ENCODE measurements at regions not wholly inside any gene's neighbourhood (a gene's known extent, or its start where the extent isn't known, plus 50 kb on each side); places are given as distances from the start of the nearest gene placed in this dataset.

DNA sequence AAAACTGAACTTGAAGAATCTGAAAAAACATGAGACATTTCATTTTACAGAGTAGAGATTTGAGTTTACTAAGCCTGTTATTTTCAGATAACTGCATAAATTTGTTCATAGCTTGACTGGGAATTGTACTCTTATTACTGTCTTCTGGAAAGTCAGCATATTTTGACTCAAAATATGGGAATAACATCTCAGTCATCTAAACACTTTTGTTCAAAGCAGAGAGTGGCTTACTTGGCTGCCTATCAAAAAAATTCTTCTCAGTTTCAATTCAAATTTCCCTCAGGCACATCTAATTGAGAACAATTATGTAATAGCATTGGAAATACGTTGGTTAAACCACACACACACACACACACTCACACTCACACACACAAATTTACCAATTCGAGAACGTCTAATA is 384.6 kb downstream of the ARL4A start:
- no peak overlapping the region for H2AFZ ChIP-seq (ENCODE audit: low read length)
- no peak overlapping the region for H3K4me3 ChIP-seq (ENCODE audit: insufficient read depth, low read length)
- H3K9me3 ChIP-seq (ENCODE audit: low read depth, low read length) = no peaks in the 10 kb centered on the region
- no peak overlapping the region for H3K4me2 ChIP-seq (ENCODE audit: insufficient read depth, low read length)
- no peak for DNase-seq (ENCODE audit: insufficient read length, low spot score, missing footprints)
- no peaks in the 10 kb centered on the region for H3K27me3 ChIP-seq (ENCODE audit: insufficient read depth, low read length)
- H3K4me1 ChIP-seq (ENCODE audit: insufficient read depth, low read length) = peaks cover 3% of the 10 kb centered on the region
- H4K20me1 ChIP-seq (ENCODE audit: insufficient read depth, low read length) = no peaks in the 10 kb centered on the region
- no peak for TF ChIP-seq CTCF (IDR thresholded peaks at IDR 0.05; ENCODE audit: extremely low read depth, low read depth, low read length)
- H3K36me3 ChIP-seq (ENCODE audit: insufficient read depth, low read length) = no peaks in the 10 kb centered on the region
- no peaks in the 10 kb centered on the region for H3K79me2 ChIP-seq (ENCODE audit: insufficient read depth, low read length)
- no peak overlapping the region for H3K27ac ChIP-seq (ENCODE audit: low read depth, low read length)

- Histone ChIP-seq H3K79me2 (ENCODE audit: insufficient read depth, low read length) (no peaks in the 10 kb centered on the region), H3K4me2 (ENCODE audit: insufficient read depth, low read length) (peak overlapping the region; percentile 9), H3K36me3 (ENCODE audit: insufficient read depth, low read length) (no peaks in the 10 kb centered on the region), H3K27me3 (ENCODE audit: insufficient read depth, low read length) (no peaks in the 10 kb centered on the region), H3K4me1 (ENCODE audit: insufficient read depth, low read length) (peaks cover 9% of the 10 kb centered on the region), H3K9me3 (ENCODE audit: low read depth, low read length) (no peaks in the 10 kb centered on the region), H4K20me1 (ENCODE audit: insufficient read depth, low read length) (no peaks in the 10 kb centered on the region), H2AFZ (ENCODE audit: low read length) (peak overlapping the region; percentile 15), H3K4me3 (ENCODE audit: insufficient read depth, low read length) (no peak overlapping the region), H3K27ac (ENCODE audit: low read depth, low read length) (no peak overlapping the region)
- DNase-seq (ENCODE audit: insufficient read length, low spot score, missing footprints) = peak; percentile 69
- no peak for TF ChIP-seq CTCF (IDR thresholded peaks at IDR 0.05; ENCODE audit: extremely low read depth, low read depth, low read length)
Measured at GRCh38 chr7:13077466-13077865, 390.0 kb downstream of the ARL4A start.

DNA sequence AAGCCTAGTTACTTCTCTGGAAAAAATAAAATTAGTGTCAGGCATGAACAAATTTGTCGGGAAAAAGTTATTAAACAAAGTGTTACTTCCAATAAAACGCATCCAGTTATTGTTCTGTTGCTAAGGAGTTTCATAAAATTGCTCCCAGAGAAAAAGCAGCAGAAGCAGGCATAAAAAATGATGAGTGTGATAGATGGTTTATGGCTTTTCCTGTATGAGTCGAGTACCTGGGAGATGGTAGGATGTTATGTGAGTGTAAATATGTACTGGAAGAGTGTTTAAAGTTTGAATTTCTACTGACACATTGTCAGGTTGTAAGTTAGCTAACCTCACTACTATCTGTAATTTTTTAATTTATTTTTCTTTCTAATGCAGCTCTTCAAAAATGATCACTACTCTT is 390.7 kb downstream of the ARL4A start:
- Histone ChIP-seq H3K27ac (ENCODE audit: low read depth, low read length) (no peak overlapping the region), H3K27me3 (ENCODE audit: insufficient read depth, low read length) (no peaks in the 10 kb centered on the region), H3K4me3 (ENCODE audit: insufficient read depth, low read length) (no peak overlapping the region), H3K4me1 (ENCODE audit: insufficient read depth, low read length) (peaks cover 9% of the 10 kb centered on the region), H3K4me2 (ENCODE audit: insufficient read depth, low read length) (no peak overlapping the region), H4K20me1 (ENCODE audit: insufficient read depth, low read length) (no peaks in the 10 kb centered on the region), H3K9me3 (ENCODE audit: low read depth, low read length) (no peaks in the 10 kb centered on the region), H3K79me2 (ENCODE audit: insufficient read depth, low read length) (no peaks in the 10 kb centered on the region), H2AFZ (ENCODE audit: low read length) (no peak overlapping the region), H3K36me3 (ENCODE audit: insufficient read depth, low read length) (no peaks in the 10 kb centered on the region)
- DNase-seq (ENCODE audit: insufficient read length, low spot score, missing footprints) = no peak
- no peak for TF ChIP-seq CTCF (IDR thresholded peaks at IDR 0.05; ENCODE audit: extremely low read depth, low read depth, low read length)

DNA sequence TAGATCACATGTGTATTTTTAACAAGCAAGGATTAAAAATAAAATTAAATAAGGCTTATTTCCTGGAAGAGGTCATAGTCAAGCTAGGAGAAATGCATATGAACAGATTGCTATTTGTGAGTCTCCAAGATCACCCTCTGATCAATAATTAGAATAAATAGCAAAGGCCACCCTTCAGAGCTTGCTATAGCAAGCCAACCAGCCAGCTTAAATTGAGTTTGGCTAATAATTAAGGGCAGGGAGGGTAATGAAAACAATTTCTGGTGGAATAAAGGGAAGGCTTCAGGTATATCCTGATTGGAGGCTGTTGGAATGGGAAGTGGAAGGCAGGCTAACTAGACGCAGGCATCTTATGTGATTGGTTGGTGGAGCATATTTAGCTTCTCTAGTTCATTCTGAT is 403.5 kb downstream of the ARL4A start:
- no peak overlapping the region for H3K27ac ChIP-seq (ENCODE audit: low read depth, low read length)
- no peak overlapping the region for H3K4me3 ChIP-seq (ENCODE audit: insufficient read depth, low read length)
- DNase-seq (ENCODE audit: insufficient read length, low spot score, missing footprints) = no peak
- H4K20me1 ChIP-seq (ENCODE audit: insufficient read depth, low read length) = no peaks in the 10 kb centered on the region
- no peaks in the 10 kb centered on the region for H3K27me3 ChIP-seq (ENCODE audit: insufficient read depth, low read length)
- H3K4me1 ChIP-seq (ENCODE audit: insufficient read depth, low read length) = no peaks in the 10 kb centered on the region
- no peaks in the 10 kb centered on the region for H3K9me3 ChIP-seq (ENCODE audit: low read depth, low read length)
- H2AFZ ChIP-seq (ENCODE audit: low read length) = no peak overlapping the region
- no peak overlapping the region for H3K4me2 ChIP-seq (ENCODE audit: insufficient read depth, low read length)
- no peaks in the 10 kb centered on the region for H3K79me2 ChIP-seq (ENCODE audit: insufficient read depth, low read length)
- no peaks in the 10 kb centered on the region for H3K36me3 ChIP-seq (ENCODE audit: insufficient read depth, low read length)
- no peak for TF ChIP-seq CTCF (IDR thresholded peaks at IDR 0.05; ENCODE audit: extremely low read depth, low read depth, low read length)
